C4-2B (cell line): ENCODE measurements at regions not wholly inside any gene's neighbourhood (a gene's known extent, or its start where the extent isn't known, plus 50 kb on each side); places are given as distances from the start of the nearest gene placed in this dataset.

ENCODE experiments used
- ZFX ChIP-seq: fragments of 450-650 bp; IDR thresholded peaks from 2 replicates; pipeline ENCODE4 v1.6.1; 2017
- TF ChIP-seq, protein P1 (sequence below): fragments of 450-650 bp; conservative IDR thresholded peaks from 2 replicates; pipeline ENCODE4 v1.5.1; 2017; ENCODE audit warnings: mild to moderate bottlenecking

DNA sequence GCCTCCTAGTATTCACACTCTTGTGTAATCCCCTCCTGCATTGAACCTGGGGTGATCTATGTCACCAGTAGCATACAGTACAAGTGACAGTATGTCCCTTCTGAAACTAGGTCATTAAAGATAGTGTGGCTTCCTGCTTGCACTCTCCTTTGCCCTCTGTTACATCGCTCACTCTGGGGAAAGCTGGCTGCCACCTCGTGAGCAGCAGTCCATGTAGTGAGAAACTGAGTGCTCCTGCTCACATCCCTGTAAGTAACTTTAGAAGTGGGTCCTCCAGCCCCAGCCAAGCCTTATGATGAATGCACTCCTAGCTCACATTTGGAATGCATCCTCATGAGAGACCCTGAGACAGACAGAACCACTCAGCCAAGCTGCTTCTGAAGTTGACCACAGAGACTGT is 89.8 kb upstream of the TNIP3 start:
- TF ChIP-seq, protein P1, sequence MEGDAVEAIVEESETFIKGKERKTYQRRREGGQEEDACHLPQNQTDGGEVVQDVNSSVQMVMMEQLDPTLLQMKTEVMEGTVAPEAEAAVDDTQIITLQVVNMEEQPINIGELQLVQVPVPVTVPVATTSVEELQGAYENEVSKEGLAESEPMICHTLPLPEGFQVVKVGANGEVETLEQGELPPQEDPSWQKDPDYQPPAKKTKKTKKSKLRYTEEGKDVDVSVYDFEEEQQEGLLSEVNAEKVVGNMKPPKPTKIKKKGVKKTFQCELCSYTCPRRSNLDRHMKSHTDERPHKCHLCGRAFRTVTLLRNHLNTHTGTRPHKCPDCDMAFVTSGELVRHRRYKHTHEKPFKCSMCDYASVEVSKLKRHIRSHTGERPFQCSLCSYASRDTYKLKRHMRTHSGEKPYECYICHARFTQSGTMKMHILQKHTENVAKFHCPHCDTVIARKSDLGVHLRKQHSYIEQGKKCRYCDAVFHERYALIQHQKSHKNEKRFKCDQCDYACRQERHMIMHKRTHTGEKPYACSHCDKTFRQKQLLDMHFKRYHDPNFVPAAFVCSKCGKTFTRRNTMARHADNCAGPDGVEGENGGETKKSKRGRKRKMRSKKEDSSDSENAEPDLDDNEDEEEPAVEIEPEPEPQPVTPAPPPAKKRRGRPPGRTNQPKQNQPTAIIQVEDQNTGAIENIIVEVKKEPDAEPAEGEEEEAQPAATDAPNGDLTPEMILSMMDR, result no peak
- no peak for TF ChIP-seq ZFX
